ENCODE measurements at regions not wholly inside any gene's neighbourhood (a gene's known extent, or its start where the extent isn't known, plus 50 kb on each side); places are given as distances from the start of the nearest gene placed in this dataset.

DNA sequence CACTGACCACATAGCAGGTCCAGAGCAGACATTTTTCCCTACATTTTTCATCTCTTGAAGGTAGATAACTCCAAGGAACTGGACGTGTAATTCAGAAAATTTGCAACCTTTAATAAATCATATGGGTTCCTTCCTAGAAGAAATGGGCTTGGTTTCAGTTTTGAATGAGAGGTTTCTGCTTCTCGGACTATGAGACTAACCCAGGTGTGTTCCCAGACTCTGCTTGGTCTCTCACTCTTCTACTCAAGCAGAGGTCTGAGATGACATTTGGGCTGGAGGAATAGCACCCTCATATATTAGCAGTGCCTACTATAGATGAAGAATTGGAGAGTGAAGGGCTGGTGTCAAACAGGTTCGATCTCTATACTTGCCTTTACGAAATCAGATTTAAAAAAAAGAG, 231.2 kb downstream of the DOK5 start:
- TF ChIP-seq, protein P1, sequence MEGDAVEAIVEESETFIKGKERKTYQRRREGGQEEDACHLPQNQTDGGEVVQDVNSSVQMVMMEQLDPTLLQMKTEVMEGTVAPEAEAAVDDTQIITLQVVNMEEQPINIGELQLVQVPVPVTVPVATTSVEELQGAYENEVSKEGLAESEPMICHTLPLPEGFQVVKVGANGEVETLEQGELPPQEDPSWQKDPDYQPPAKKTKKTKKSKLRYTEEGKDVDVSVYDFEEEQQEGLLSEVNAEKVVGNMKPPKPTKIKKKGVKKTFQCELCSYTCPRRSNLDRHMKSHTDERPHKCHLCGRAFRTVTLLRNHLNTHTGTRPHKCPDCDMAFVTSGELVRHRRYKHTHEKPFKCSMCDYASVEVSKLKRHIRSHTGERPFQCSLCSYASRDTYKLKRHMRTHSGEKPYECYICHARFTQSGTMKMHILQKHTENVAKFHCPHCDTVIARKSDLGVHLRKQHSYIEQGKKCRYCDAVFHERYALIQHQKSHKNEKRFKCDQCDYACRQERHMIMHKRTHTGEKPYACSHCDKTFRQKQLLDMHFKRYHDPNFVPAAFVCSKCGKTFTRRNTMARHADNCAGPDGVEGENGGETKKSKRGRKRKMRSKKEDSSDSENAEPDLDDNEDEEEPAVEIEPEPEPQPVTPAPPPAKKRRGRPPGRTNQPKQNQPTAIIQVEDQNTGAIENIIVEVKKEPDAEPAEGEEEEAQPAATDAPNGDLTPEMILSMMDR (conservative IDR thresholded peaks at IDR 0.05; ENCODE audit: low read length) = no peak
- no peak for TF ChIP-seq EZH2phosphoT487 (IDR thresholded peaks at IDR 0.05; ENCODE audit: borderline replicate concordance)
- H2AFZ ChIP-seq (ENCODE audit: low read length) = no peak overlapping the region
- H3K4me3 ChIP-seq (ENCODE audit: low read length, poor library complexity, severe bottlenecking) = no peak overlapping the region
- H3K4me1 ChIP-seq (ENCODE audit: insufficient read depth, low read length, poor library complexity, severe bottlenecking) = no peaks in the 10 kb centered on the region
- no peaks in the 10 kb centered on the region for H3K9me3 ChIP-seq (ENCODE audit: insufficient read depth, low read depth, low read length)
- H3K9ac ChIP-seq (ENCODE audit: low read depth, low read length, poor library complexity, severe bottlenecking) = no peak overlapping the region
- no peaks in the 10 kb centered on the region for H3K27me3 ChIP-seq (ENCODE audit: insufficient read depth, low read length, poor library complexity, severe bottlenecking)
- H3K9me2 ChIP-seq (replicated peaks; ENCODE audit: low read depth, low read length) = no peaks in the 10 kb centered on the region
- H3K4me2 ChIP-seq (ENCODE audit: low read depth, low read length, poor library complexity, severe bottlenecking) = no peak overlapping the region
- H3F3A ChIP-seq (ENCODE audit: low read depth) = no peaks in the 10 kb centered on the region
- no peaks in the 10 kb centered on the region for H3K36me3 ChIP-seq (ENCODE audit: insufficient read depth, low read length)
- no peaks in the 10 kb centered on the region for H3K79me2 ChIP-seq (ENCODE audit: insufficient read depth, low read length)
- no peaks in the 10 kb centered on the region for H4K20me1 ChIP-seq (ENCODE audit: insufficient read depth, low read length, poor library complexity, severe bottlenecking)

GRCh38 chr20:54704032-54704635, 228.7 kb downstream of the DOK5 start:
- H3K4me2 ChIP-seq (ENCODE audit: low read depth, low read length, poor library complexity, severe bottlenecking) = no peak overlapping the region
- no peaks in the 10 kb centered on the region for H3K36me3 ChIP-seq (ENCODE audit: insufficient read depth, low read length)
- H3K4me3 ChIP-seq (ENCODE audit: low read length, poor library complexity, severe bottlenecking) = no peak overlapping the region
- H3K4me1 ChIP-seq (ENCODE audit: insufficient read depth, low read length, poor library complexity, severe bottlenecking) = no peaks in the 10 kb centered on the region
- H2AFZ ChIP-seq (ENCODE audit: low read length) = no peak overlapping the region
- no peaks in the 10 kb centered on the region for H3K79me2 ChIP-seq (ENCODE audit: insufficient read depth, low read length)
- no peaks in the 10 kb centered on the region for H3K27me3 ChIP-seq (ENCODE audit: insufficient read depth, low read length, poor library complexity, severe bottlenecking)
- TF ChIP-seq, protein P1 (conservative IDR thresholded peaks at IDR 0.05; ENCODE audit: low read length) = no peak
- no peak for TF ChIP-seq EZH2phosphoT487 (IDR thresholded peaks at IDR 0.05; ENCODE audit: borderline replicate concordance)
- H4K20me1 ChIP-seq (ENCODE audit: insufficient read depth, low read length, poor library complexity, severe bottlenecking) = no peaks in the 10 kb centered on the region
- no peak overlapping the region for H3K9ac ChIP-seq (ENCODE audit: low read depth, low read length, poor library complexity, severe bottlenecking)
- H3K9me2 ChIP-seq (replicated peaks; ENCODE audit: low read depth, low read length) = no peaks in the 10 kb centered on the region
- H3F3A ChIP-seq (ENCODE audit: low read depth) = no peaks in the 10 kb centered on the region
- no peaks in the 10 kb centered on the region for H3K9me3 ChIP-seq (ENCODE audit: insufficient read depth, low read depth, low read length)
